ENCODE measurements at regions not wholly inside any gene's neighbourhood (a gene's known extent, or its start where the extent isn't known, plus 50 kb on each side); places are given as distances from the start of the nearest gene placed in this dataset.

DNA sequence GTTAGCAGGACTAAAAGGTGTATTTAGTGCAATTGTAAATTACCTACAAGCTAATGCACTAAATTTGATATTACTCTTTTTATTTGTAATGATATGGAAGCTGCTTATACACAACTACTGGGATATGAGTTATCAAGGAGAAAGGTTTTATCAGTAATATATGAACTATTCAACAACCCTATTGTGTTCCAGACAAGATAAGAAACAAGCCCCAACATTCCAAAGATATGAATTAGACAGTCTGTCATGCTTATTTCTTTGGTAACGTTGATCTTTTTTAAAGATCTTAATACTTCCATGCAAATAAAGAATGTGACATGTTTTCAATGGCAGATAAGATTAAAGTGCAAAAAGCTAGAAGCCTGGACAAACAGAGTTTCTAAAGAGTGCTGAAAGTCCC, 314.0 kb upstream of the THBS1 start:
- TF ChIP-seq POLR2A (IDR thresholded peaks at IDR 0.05; ENCODE audit: low read depth, low read length) (no peak), POLR2AphosphoS5 (IDR thresholded peaks at IDR 0.05; ENCODE audit: low read depth, low read length) (no peak), TAF1 (IDR thresholded peaks at IDR 0.05; ENCODE audit: low read depth, low read length) (no peak)
